DMS 273 (cell line): ENCODE measurements at regions not wholly inside any gene's neighbourhood (a gene's known extent, or its start where the extent isn't known, plus 50 kb on each side); places are given as distances from the start of the nearest gene placed in this dataset.
"Not testable (repeated sequence)": the region's sequence is repeated elsewhere in the genome, so short reads cannot be mapped to it uniquely, and the experiment has no call there.

Experiments used
- DNase-seq: peaks from one replicate; lab custom pipeline; 2025; ENCODE audit not compliant: unreplicated experiment; lab: John Stamatoyannopoulos, UW

GRCh38 chr4:28007693-28008092, 1147.1 kb downstream of the STIM2 start:
- no peak for DNase-seq

- DNase-seq: no peak
Observed at GRCh38 chr4:28009541-28009940, 1148.9 kb downstream of the STIM2 start.

GRCh38 chr4:28010577-28011240, 1150.1 kb downstream of the STIM2 start:
- no peak for DNase-seq

GRCh38 chr4:28014469-28014868, 1153.8 kb downstream of the STIM2 start:
- DNase-seq: no peak

- DNase-seq: no peak
Observed at GRCh38 chr4:28015996-28016395, 1155.4 kb downstream of the STIM2 start.

- not testable (repeated sequence) for DNase-seq
Observed at GRCh38 chr4:28038253-28038652, 1177.6 kb downstream of the STIM2 start.

GRCh38 chr4:28062562-28062961, 1201.9 kb downstream of the STIM2 start:
- DNase-seq: no peak

- DNase-seq: no peak
Observed at GRCh38 chr4:28073860-28074555, 1213.4 kb downstream of the STIM2 start.

GRCh38 chr4:28075401-28075956, 1214.8 kb downstream of the STIM2 start:
- no peak for DNase-seq

- DNase-seq: not testable (repeated sequence)
Observed at GRCh38 chr4:28077203-28077602, 1216.6 kb downstream of the STIM2 start.

GRCh38 chr4:28082686-28083390, 1222.2 kb downstream of the STIM2 start:
- no peak for DNase-seq

GRCh38 chr4:28092610-28093009, 1232.0 kb downstream of the STIM2 start:
- DNase-seq: no peak

- DNase-seq: no peak
Observed at GRCh38 chr4:28093071-28093470, 1232.4 kb downstream of the STIM2 start.

GRCh38 chr4:28101583-28101982, 1240.9 kb downstream of the STIM2 start:
- DNase-seq: no peak

GRCh38 chr4:28105271-28105859, 1244.7 kb downstream of the STIM2 start:
- no peak for DNase-seq

- DNase-seq: no peak
Observed at GRCh38 chr4:28106155-28106554, 1245.5 kb downstream of the STIM2 start.

- DNase-seq: no peak
Observed at GRCh38 chr4:28109801-28110200, 1249.2 kb downstream of the STIM2 start.

GRCh38 chr4:28112691-28113335, 1252.2 kb downstream of the STIM2 start:
- not testable (repeated sequence) for DNase-seq

GRCh38 chr4:28113586-28113985, 1252.9 kb downstream of the STIM2 start:
- DNase-seq: not testable (repeated sequence)

- DNase-seq: not testable (repeated sequence)
Observed at GRCh38 chr4:28116526-28117083, 1256.0 kb downstream of the STIM2 start.
